ENCODE measurements at regions not wholly inside any gene's neighbourhood (a gene's known extent, or its start where the extent isn't known, plus 50 kb on each side); places are given as distances from the start of the nearest gene placed in this dataset.

GRCh38 chr1:172717722-172718465, 59.0 kb downstream of the FASLG start:
- TF ChIP-seq TARDBP (IDR thresholded peaks at IDR 0.05) (no peak), FOXA1 (IDR thresholded peaks at IDR 0.05) (no peak), ARNT (IDR thresholded peaks at IDR 0.05) (no peak), NFRKB (IDR thresholded peaks at IDR 0.05) (no peak), FOXK2 (IDR thresholded peaks at IDR 0.05) (no peak), FOXM1 (IDR thresholded peaks at IDR 0.05; ENCODE audit: borderline replicate concordance) (no peak), SUZ12 (IDR thresholded peaks at IDR 0.05) (no peak), LEF1 (IDR thresholded peaks at IDR 0.05; ENCODE audit: borderline replicate concordance) (no peak), SP1 (IDR thresholded peaks at IDR 0.05) (no peak), BHLHE40 (IDR thresholded peaks at IDR 0.05; ENCODE audit: borderline replicate concordance) (no peak)

Measured in HEK293T (cell line).